Endodermal cell (in vitro differentiated cells): ENCODE measurements at regions not wholly inside any gene's neighbourhood (a gene's known extent, or its start where the extent isn't known, plus 50 kb on each side); places are given as distances from the start of the nearest gene placed in this dataset.
"Not testable (repeated sequence)": the region's sequence is repeated elsewhere in the genome, so short reads cannot be mapped to it uniquely, and the experiment has no call there.

Experiments used
- DNase-seq: peaks from one replicate; pipeline ENCODE4 v3.0.0-alpha.2; 2017
- H3K27ac ChIP-seq: 2 replicates; pipeline ENCODE4 v1.5.1; 2013; ENCODE audit warnings: mild to moderate bottlenecking, low read depth, low read length, moderate library complexity
- H3K27me3 ChIP-seq: 2 replicates; pipeline ENCODE4 v1.6.1; 2013; ENCODE audit warnings: mild to moderate bottlenecking, low read length, moderate library complexity; ENCODE audit not compliant: insufficient read depth, control insufficient read depth, poor library complexity, severe bottlenecking
- H3K36me3 ChIP-seq: 2 replicates; pipeline ENCODE4 v1.7.0; 2013; ENCODE audit warnings: mild to moderate bottlenecking, low read length, moderate library complexity; ENCODE audit not compliant: control insufficient read depth, insufficient read depth
- H3K4me1 ChIP-seq: one replicate; pipeline ENCODE4 v1.7.0; 2013; ENCODE audit warnings: low read length; ENCODE audit not compliant: control insufficient read depth, insufficient read depth
- H3K4me3 ChIP-seq: 2 replicates; pipeline ENCODE4 v1.5.1; 2013; ENCODE audit warnings: mild to moderate bottlenecking, low read length, moderate library complexity
- H3K9ac ChIP-seq: 2 replicates; pipeline ENCODE4 v1.6.1; 2013; ENCODE audit warnings: mild to moderate bottlenecking, low read length, moderate library complexity; ENCODE audit not compliant: poor library complexity, severe bottlenecking; ENCODE audit errors: extremely low read depth
- H3K9me3 ChIP-seq: 2 replicates; pipeline ENCODE4 v1.6.1; 2013; ENCODE audit warnings: mild to moderate bottlenecking, low read length, moderate library complexity; ENCODE audit not compliant: control insufficient read depth
- H3K27ac Mint-ChIP-seq: 2 replicates; pipeline ENCODE4 v1.8.0; 2020; ENCODE audit warnings: mixed read lengths
- H3K27me3 Mint-ChIP-seq: 2 replicates; pipeline ENCODE4 v1.8.0; 2021; ENCODE audit warnings: mild to moderate bottlenecking, mixed read lengths; ENCODE audit not compliant: insufficient read depth
- H3K36me3 Mint-ChIP-seq: 2 replicates; pipeline ENCODE4 v1.8.0; 2020; ENCODE audit warnings: low read depth, mixed read lengths
- H3K4me1 Mint-ChIP-seq: 2 replicates; pipeline ENCODE4 v1.8.0; 2020; ENCODE audit warnings: mixed read lengths
- H3K4me3 Mint-ChIP-seq: 2 replicates; pipeline ENCODE4 v1.8.0; 2020; ENCODE audit warnings: mild to moderate bottlenecking, moderate library complexity, mixed read lengths
- H3K9me3 Mint-ChIP-seq: 2 replicates; pipeline ENCODE4 v1.8.0; 2020; ENCODE audit warnings: mild to moderate bottlenecking, mixed read lengths
- WGBS, 2 experiments: methylation state at CpG; one replicate each; pipeline versions ENCODE4 v1.1.5 to v1.1.7; 2013; ENCODE audit warnings: missing lambda C conversion rate in 2 of 2, mixed read lengths in 1 of 2; ENCODE audit not compliant: insufficient coverage in 1 of 2, insufficient read length in 1 of 2; 5-methylcytosine and 5-hydroxymethylcytosine counted together
- TF ChIP-seq, protein P1 (sequence below): fragments of 200-600 bp; sonication (generic); conservative IDR thresholded peaks from 2 replicates; pipeline ENCODE4 v1.5.0; 2021; ENCODE audit warnings: antibody characterized with exemption, mild to moderate bottlenecking

DNA sequence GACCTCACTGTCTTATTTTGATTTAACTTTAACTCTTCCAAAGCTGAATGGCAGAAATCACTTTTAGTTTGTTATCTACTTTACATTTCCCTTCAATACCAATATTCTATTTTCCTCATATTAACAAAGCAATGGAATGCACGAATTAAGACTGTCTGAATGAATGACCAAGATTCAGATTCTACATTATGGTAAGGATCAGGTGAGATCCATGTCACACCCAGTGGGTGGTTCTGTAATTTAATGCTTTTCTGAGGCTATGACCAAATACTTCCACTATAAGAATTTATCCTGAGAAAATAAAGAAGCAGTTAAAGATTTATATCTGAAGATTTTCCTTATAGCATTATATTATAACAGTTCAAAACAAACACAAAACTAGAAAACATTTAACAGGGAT lies 90.2 kb upstream of the NUPR2 start:
- Histone ChIP-seq H3K4me3 (no peak overlapping the region), H3K36me3 (no peaks in the 10 kb centered on the region), H3K27me3 (no peaks in the 10 kb centered on the region), H3K9ac (no peak overlapping the region), H3K27ac (no peak overlapping the region), H3K9me3 (peaks cover 72% of the 10 kb centered on the region), H3K4me1 (no peaks in the 10 kb centered on the region)
- TF ChIP-seq, protein P1, sequence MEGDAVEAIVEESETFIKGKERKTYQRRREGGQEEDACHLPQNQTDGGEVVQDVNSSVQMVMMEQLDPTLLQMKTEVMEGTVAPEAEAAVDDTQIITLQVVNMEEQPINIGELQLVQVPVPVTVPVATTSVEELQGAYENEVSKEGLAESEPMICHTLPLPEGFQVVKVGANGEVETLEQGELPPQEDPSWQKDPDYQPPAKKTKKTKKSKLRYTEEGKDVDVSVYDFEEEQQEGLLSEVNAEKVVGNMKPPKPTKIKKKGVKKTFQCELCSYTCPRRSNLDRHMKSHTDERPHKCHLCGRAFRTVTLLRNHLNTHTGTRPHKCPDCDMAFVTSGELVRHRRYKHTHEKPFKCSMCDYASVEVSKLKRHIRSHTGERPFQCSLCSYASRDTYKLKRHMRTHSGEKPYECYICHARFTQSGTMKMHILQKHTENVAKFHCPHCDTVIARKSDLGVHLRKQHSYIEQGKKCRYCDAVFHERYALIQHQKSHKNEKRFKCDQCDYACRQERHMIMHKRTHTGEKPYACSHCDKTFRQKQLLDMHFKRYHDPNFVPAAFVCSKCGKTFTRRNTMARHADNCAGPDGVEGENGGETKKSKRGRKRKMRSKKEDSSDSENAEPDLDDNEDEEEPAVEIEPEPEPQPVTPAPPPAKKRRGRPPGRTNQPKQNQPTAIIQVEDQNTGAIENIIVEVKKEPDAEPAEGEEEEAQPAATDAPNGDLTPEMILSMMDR = no peak
- H3K36me3 Mint-ChIP-seq = peaks cover 2% of the 10 kb centered on the region
- peaks cover 79% of the 10 kb centered on the region for H3K9me3 Mint-ChIP-seq
- H3K4me1 Mint-ChIP-seq = no peaks in the 10 kb centered on the region
- no peak overlapping the region for H3K27ac Mint-ChIP-seq
- DNase-seq = no peak
- H3K27me3 Mint-ChIP-seq = no peaks in the 10 kb centered on the region
- WGBS, 2 experiments = 7 to 20% methylated on average over 1 of the region's 1 CpG
- no peak overlapping the region for H3K4me3 Mint-ChIP-seq

DNA sequence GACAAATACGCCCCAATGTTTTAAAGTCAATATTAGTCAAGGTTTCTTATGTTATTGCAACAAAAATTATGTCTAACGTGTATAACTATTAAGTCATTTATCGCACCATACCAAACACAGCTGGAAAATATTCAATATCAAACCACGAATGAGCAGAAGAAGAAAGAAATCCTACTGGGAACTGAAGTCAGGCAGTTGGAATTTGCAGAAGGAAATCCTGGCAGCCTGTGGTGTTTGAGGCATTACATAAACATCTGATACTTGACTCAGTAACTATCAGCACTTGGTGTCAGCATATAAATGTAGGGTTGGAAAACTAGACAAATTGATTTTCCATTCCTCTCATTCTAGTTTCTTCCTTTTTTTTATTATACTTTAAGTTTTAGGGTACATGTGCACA lies 83.4 kb upstream of the NUPR2 start:
- Mint-ChIP-seq H3K9me3 (peaks cover 92% of the 10 kb centered on the region), H3K4me3 (no peak overlapping the region), H3K36me3 (no peaks in the 10 kb centered on the region), H3K27ac (no peak overlapping the region), H3K4me1 (no peaks in the 10 kb centered on the region), H3K27me3 (no peaks in the 10 kb centered on the region)
- H3K9ac ChIP-seq = no peak overlapping the region
- no peak overlapping the region for H3K4me3 ChIP-seq
- H3K27me3 ChIP-seq = no peaks in the 10 kb centered on the region
- no peaks in the 10 kb centered on the region for H3K4me1 ChIP-seq
- no peak for DNase-seq
- 77% methylated on average over 3 of the region's 4 CpGs; no CpG with 5 or more reads in 1 of the 2 experiments for WGBS, 2 experiments
- no peak overlapping the region for H3K27ac ChIP-seq
- no peaks in the 10 kb centered on the region for H3K36me3 ChIP-seq
- TF ChIP-seq, protein P1 = no peak
- H3K9me3 ChIP-seq = peaks cover 75% of the 10 kb centered on the region

DNA sequence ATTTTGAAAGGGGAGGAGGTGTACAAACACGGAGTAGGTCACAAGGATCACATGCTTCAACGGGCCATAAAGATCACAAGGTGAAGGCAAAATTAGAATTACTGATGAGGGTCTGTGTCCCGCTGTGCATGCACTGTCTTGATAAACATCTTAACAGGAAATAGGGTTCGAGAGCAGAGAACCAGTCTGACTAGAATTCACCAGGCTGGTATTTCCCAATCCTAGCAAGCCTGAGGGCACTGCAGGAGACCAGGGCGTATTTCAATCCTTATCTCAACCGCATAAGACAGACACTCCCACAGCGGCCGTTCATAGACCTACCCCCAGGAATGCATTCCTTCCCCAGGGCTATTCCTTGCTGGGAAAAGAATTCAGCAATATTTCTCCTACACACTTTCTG lies 80.0 kb upstream of the NUPR2 start:
- H3K4me1 Mint-ChIP-seq = not testable (repeated sequence)

DNA sequence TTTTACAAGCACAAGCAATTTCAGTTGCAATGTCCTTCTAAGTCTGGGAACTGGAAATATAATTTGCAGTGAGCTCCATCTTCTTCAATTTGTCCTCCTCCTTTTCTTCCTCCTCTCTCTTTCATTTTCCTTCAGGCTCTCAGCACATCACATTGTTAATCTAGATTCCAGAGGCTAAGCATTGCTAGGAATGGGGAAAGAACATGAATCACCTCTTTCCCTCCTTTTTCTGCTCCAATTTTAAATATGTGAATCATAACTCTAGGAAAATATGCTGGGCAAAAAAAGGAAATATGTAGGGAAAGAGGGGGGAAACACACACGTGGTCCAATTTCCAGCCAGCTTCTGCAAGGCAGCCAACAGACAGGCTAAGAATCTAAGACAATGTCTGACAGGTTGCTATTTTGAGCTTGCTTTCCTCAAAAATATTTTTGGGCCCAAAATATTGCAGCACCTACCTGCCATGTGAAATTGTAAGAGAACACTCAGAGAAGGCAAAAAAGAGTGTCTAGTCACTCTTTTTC lies 72.7 kb upstream of the NUPR2 start:
- no peaks in the 10 kb centered on the region for H3K27me3 Mint-ChIP-seq
- H3K36me3 ChIP-seq = no peaks in the 10 kb centered on the region
- TF ChIP-seq, protein P1 = no peak
- WGBS, 2 experiments = 5% methylated on average over 1 of the region's 1 CpG; no CpG with 5 or more reads in 1 of the 2 experiments
- H3K9ac ChIP-seq = no peak overlapping the region
- H3K27ac ChIP-seq = no peak overlapping the region
- no peaks in the 10 kb centered on the region for H3K27me3 ChIP-seq
- H3K4me3 Mint-ChIP-seq = no peak overlapping the region
- no peaks in the 10 kb centered on the region for H3K4me1 Mint-ChIP-seq
- H3K4me1 ChIP-seq = no peaks in the 10 kb centered on the region
- H3K27ac Mint-ChIP-seq = no peak overlapping the region
- DNase-seq = no peak
- H3K36me3 Mint-ChIP-seq = no peaks in the 10 kb centered on the region
- peaks cover 95% of the 10 kb centered on the region for H3K9me3 Mint-ChIP-seq
- H3K9me3 ChIP-seq = peaks cover 69% of the 10 kb centered on the region
- no peak overlapping the region for H3K4me3 ChIP-seq

More for the DNA sequence above, 80.0 kb upstream of the NUPR2 start:
- H3K36me3 ChIP-seq, H3K27ac ChIP-seq, H3K4me3 Mint-ChIP-seq, H3K4me3 ChIP-seq, H3K9ac ChIP-seq, H3K4me1 ChIP-seq, H3K27me3 Mint-ChIP-seq, DNase-seq, H3K27me3 ChIP-seq, H3K27ac Mint-ChIP-seq, H3K36me3 Mint-ChIP-seq: not testable (repeated sequence)
- WGBS, 2 experiments = 62 to 78% methylated on average over 4 to 8 of the region's 8 CpGs
- peaks cover 93% of the 10 kb centered on the region for H3K9me3 Mint-ChIP-seq
- H3K9me3 ChIP-seq = peaks cover 71% of the 10 kb centered on the region
